GM12878 (cell line): ENCODE measurements at regions not wholly inside any gene's neighbourhood (a gene's known extent, or its start where the extent isn't known, plus 50 kb on each side); places are given as distances from the start of the nearest gene placed in this dataset.
A peak's percentile ranks its signal among the peaks of the same experiment; 100 is the strongest.

Source experiments
- ATAC-seq: fragments of 200-7000 bp; cut with Tn5 transposase; 3 replicates; pipeline ENCODE4 v1.9.1; 2020; ENCODE audit warnings: mild to moderate bottlenecking, moderate library complexity
- BruUV-seq: library from RNA; stranded (reverse); fragments of 400-500 nt; replicated peaks from 2 replicates; lab custom pipeline; 2021; lab: Mats Ljungman, UMichigan
- CTCF ChIA-PET: fragments of 300-600 bp; sonication (Branson Sonifier 250); formaldehyde crosslinking; extraction: SDS; loops from one replicate; lab custom pipeline; 2021; ENCODE audit warnings: inconsistent platforms; lab: Yijun Ruan, JAX
- POLR2A ChIA-PET: fragments of 350-600 bp; formaldehyde crosslinking; extraction: SDS; loops from one replicate; lab custom pipeline; 2021; ENCODE audit warnings: inconsistent platforms; lab: Charles Lee
- RAD21 ChIA-PET: fragments of 300-600 bp; sonication (Branson Sonifier 250); formaldehyde crosslinking; loops from one replicate; lab custom pipeline; 2023; ENCODE audit warnings: antibody characterized with exemption; ENCODE audit not compliant: unreplicated experiment; lab: Charles Lee
- SMC1A ChIA-PET: fragments of 300-600 bp; sonication (Branson Sonifier 250); formaldehyde crosslinking; loops from one replicate; lab custom pipeline; 2023; ENCODE audit not compliant: unreplicated experiment, uncharacterized antibody; lab: Charles Lee
- DNase-seq: peaks from one replicate; pipeline ENCODE4 v3.0.0-alpha.2; 2011; ENCODE audit warnings: low read depth, low spot score
- FAIRE-seq: peaks from 3 replicates; lab custom pipeline; 2011; peaks lifted over from hg19 to GRCh38; lab: Jason Lieb, UNC
- H2AFZ ChIP-seq: 2 replicates; pipeline ENCODE4 v1.6.0; 2011; ENCODE audit warnings: low read depth, low read length, control low read depth; ENCODE audit not compliant: control insufficient read depth
- H3K27ac ChIP-seq: 2 replicates; pipeline ENCODE4 v1.5.1; 2011; ENCODE audit warnings: control low read depth; ENCODE audit not compliant: control insufficient read depth, insufficient read depth
- H3K27me3 ChIP-seq, 2 experiments: replicated peaks in 1 of 2; 2 replicates each; pipeline versions ENCODE4 v1.6.0 to v1.6.1; 2011; ENCODE audit warnings: low read length in 1 of 2; ENCODE audit not compliant: control insufficient read depth in 2 of 2, insufficient read depth in 2 of 2
- H3K36me3 ChIP-seq, 2 experiments: 2 replicates each; pipeline ENCODE4 v1.5.1; 2011; ENCODE audit warnings: low read length in 1 of 2; ENCODE audit not compliant: control insufficient read depth in 2 of 2, insufficient read depth in 2 of 2
- H3K4me1 ChIP-seq: 2 replicates; pipeline ENCODE4 v1.6.1; 2011; ENCODE audit warnings: mild to moderate bottlenecking, low read length, moderate library complexity, mixed read lengths; ENCODE audit not compliant: control insufficient read depth, insufficient read depth
- H3K4me2 ChIP-seq: 2 replicates; pipeline ENCODE4 v1.6.0; 2011; ENCODE audit warnings: control low read depth; ENCODE audit not compliant: control insufficient read depth, insufficient read depth
- H3K4me3 ChIP-seq: fragments of 200-600 bp; sonication (generic); 2 replicates; pipeline ENCODE4 v1.5.1; 2016
- H3K79me2 ChIP-seq: 2 replicates; pipeline ENCODE4 v1.6.0; 2011; ENCODE audit warnings: low read length; ENCODE audit not compliant: control insufficient read depth, insufficient read depth
- H3K9ac ChIP-seq: 2 replicates; pipeline ENCODE4 v1.8.0; 2011; ENCODE audit warnings: low read length, control low read depth, mixed read lengths; ENCODE audit not compliant: control insufficient read depth, insufficient read depth
- H3K9me3 ChIP-seq: replicated peaks from 3 replicates; pipeline ENCODE4 v1.5.1; 2011; ENCODE audit warnings: mild to moderate bottlenecking, low read length; ENCODE audit not compliant: control insufficient read depth, insufficient read depth
- H4K20me1 ChIP-seq: 2 replicates; pipeline ENCODE4 v1.6.0; 2011; ENCODE audit not compliant: control insufficient read depth, insufficient read depth
- CEBPB ChIP-seq, 2 experiments: fragments of 150-350 bp in 1 of 2; IDR thresholded peaks; 2 replicates each; pipeline ENCODE4 v1.6.1; 2012 to 2014; ENCODE audit warnings: low read depth in 2 of 2, low read length in 2 of 2, borderline replicate concordance in 1 of 2, inconsistent platforms in 1 of 2
- E2F4 ChIP-seq: IDR thresholded peaks from 2 replicates; pipeline ENCODE4 v1.6.1; 2012; ENCODE audit warnings: low read depth, low read length, improper control_type of control experiment
- HDGF ChIP-seq: fragments of 450-650 bp; IDR thresholded peaks from 2 replicates; pipeline ENCODE4 v1.6.1; 2016; ENCODE audit warnings: antibody characterized with exemption
- HSF1 ChIP-seq: fragments of 150-350 bp; IDR thresholded peaks from 2 replicates; pipeline ENCODE4 v1.6.1; 2014; ENCODE audit warnings: mild to moderate bottlenecking, low read depth, low read length
- IRF5 ChIP-seq: fragments of 450-650 bp; IDR thresholded peaks from 2 replicates; pipeline ENCODE4 v1.6.1; 2017; ENCODE audit warnings: borderline replicate concordance
- MXI1 ChIP-seq: fragments of 150-350 bp; IDR thresholded peaks from 2 replicates; pipeline ENCODE4 v1.6.1; 2011; ENCODE audit warnings: low read depth, mild to moderate bottlenecking, inconsistent platforms, low read length, improper control_type of control experiment
- NR2C1 ChIP-seq: fragments of 450-650 bp; IDR thresholded peaks from 2 replicates; pipeline ENCODE4 v1.6.1; 2017; ENCODE audit warnings: antibody characterized with exemption, mild to moderate bottlenecking, moderate library complexity
- RAD21 ChIP-seq: IDR thresholded peaks from 2 replicates; pipeline ENCODE4 v1.6.1; 2011; ENCODE audit warnings: mild to moderate bottlenecking, low read depth, low read length, moderate library complexity; ENCODE audit not compliant: insufficient read depth
- ZBTB33 ChIP-seq: fragments of 450-650 bp; IDR thresholded peaks from 2 replicates; pipeline ENCODE4 v1.6.1; 2017; ENCODE audit warnings: mild to moderate bottlenecking
- WGBS: methylation state at CpG from one replicate; pipeline ENCODE4 v1.1.6; 2016; ENCODE audit warnings: low lambda C conversion rate; ENCODE audit not compliant: insufficient replicate concordance, insufficient coverage; ENCODE audit errors: missing lambda C conversion rate; 5-methylcytosine and 5-hydroxymethylcytosine counted together
- in situ Hi-C: fragments of 300-500 bp; cut with MboI; formaldehyde crosslinking; loops from 9 replicates; pipeline ENCODE4 v1.14.3; 2018; ENCODE audit warnings: mixed read lengths
- intact Hi-C: fragments of 100-400 bp; cut with micrococcal nuclease; formaldehyde crosslinking; loops from one replicate; pipeline ENCODE4 v1.14.2; 2022; ENCODE audit not compliant: unreplicated experiment

- Histone ChIP-seq H3K79me2 (no peaks in the 10 kb centered on the region), H3K9me3 (peaks cover 2% of the 10 kb centered on the region; the same call in 2 of the 3 replicates), H3K4me2 (no peak overlapping the region), H2AFZ (no peak overlapping the region), H3K4me1 (peaks cover 8% of the 10 kb centered on the region), H3K27me3 (no peaks in the 10 kb centered on the region), H3K36me3 (no peaks in the 10 kb centered on the region), H3K27ac (no peak overlapping the region), H3K4me3 (no peak overlapping the region), H4K20me1 (no peaks in the 10 kb centered on the region), H3K9ac (no peak overlapping the region)
- DNase-seq (no peak), ATAC-seq (no peak), FAIRE-seq (no peak)
- BruUV-seq, result no TSS peak
- 75% methylated on average over 5 of the region's 5 CpGs for WGBS
- TF ChIP-seq RAD21 (peak; percentile 29; the same call in 1 of the 2 replicates), NR2C1 (no peak)
- ChIA-PET SMC1A (interaction anchor here (0.5 to 7.5 kb wide), 3 partner anchors 11 to 1824 kb away, joined by 3 to 58 read pairs (median 6); no protein-coding TSS in a partner anchor), RAD21 (no interaction called here), POLR2A (no interaction called here), CTCF (interaction anchor here (1.2 kb wide), 1 partner anchor 107 kb away, joined by 3 read pairs; no protein-coding TSS in a partner anchor)
- intact Hi-C loops (no loop called here), in situ Hi-C loops (no loop called here)
These were observed 187.1 kb upstream of the PROK2 start for GRCh38 chr3:71972031-71972430.

GRCh38 chr3:71968544-71968943 lies 183.6 kb upstream of the PROK2 start:
- no TSS peak for BruUV-seq
- H3K27ac ChIP-seq, result no peak overlapping the region
- H3K4me3 ChIP-seq, result no peak overlapping the region
- no peaks in the 10 kb centered on the region for H3K36me3 ChIP-seq
- DNase-seq (no peak), FAIRE-seq (no peak), ATAC-seq (no peak)
- no peak overlapping the region for H2AFZ ChIP-seq
- no peak overlapping the region for H3K4me2 ChIP-seq
- ChIA-PET SMC1A (interaction anchor here (1.3 to 2.2 kb wide), 2 partner anchors 16 to 33 kb away, joined by 3 to 7 read pairs; no protein-coding TSS in a partner anchor), POLR2A (no interaction called here), CTCF (no interaction called here), RAD21 (no interaction called here)
- no peaks in the 10 kb centered on the region for H3K27me3 ChIP-seq
- in situ Hi-C loops (no loop called here), intact Hi-C loops (no loop called here)
- no peak overlapping the region for H3K9ac ChIP-seq
- peaks cover 8% of the 10 kb centered on the region for H3K4me1 ChIP-seq
- no peaks in the 10 kb centered on the region for H3K79me2 ChIP-seq
- WGBS, result 81% methylated on average over 4 of the region's 4 CpGs
- H4K20me1 ChIP-seq, result no peaks in the 10 kb centered on the region
- H3K9me3 ChIP-seq, result no peaks in the 10 kb centered on the region
- TF ChIP-seq HDGF (no peak), CEBPB (IDR thresholded peaks at IDR 0.05; ENCODE audit: borderline replicate concordance in 1 of 2, low read depth in 2 of 2, low read length in 2 of 2) (no peak), IRF5 (no peak), E2F4 (no peak), MXI1 (no peak), ZBTB33 (no peak), HSF1 (no peak)
